Erythroblast (primary cell): ENCODE measurements at regions not wholly inside any gene's neighbourhood (a gene's known extent, or its start where the extent isn't known, plus 50 kb on each side); places are given as distances from the start of the nearest gene placed in this dataset.

Experiments used
- GATA1 ChIP-seq: IDR thresholded peaks from 2 replicates; pipeline ENCODE4 v1.6.1; 2011; ENCODE audit warnings: low read depth, mild to moderate bottlenecking, control low read depth, low read length, moderate library complexity
- POLR2A ChIP-seq: IDR thresholded peaks from 2 replicates; pipeline ENCODE4 v1.6.1; 2011; ENCODE audit warnings: mild to moderate bottlenecking, low read length

DNA sequence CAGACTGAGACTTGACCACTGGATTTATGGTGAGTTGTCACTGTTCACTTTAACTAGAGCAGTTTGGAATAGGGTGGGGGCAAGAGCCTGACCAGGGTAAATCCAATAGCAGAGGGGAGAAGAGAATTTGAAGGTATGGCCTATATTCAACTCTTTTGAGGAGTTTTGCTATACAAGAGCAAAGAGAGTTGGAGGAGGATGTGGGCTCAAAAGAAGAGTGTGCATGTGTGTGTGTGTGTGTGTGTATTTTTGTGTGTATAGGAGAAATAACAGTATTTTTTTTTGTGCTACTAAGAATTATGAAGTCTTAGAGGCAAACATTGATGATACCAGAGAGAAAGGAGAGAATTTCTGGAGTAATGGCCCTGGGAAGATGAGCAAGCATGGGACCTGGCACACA, 164.8 kb upstream of the JUN start:
- no peak for TF ChIP-seq POLR2A
- no peak for TF ChIP-seq GATA1
